ENCODE measurements at regions not wholly inside any gene's neighbourhood (a gene's known extent, or its start where the extent isn't known, plus 50 kb on each side); places are given as distances from the start of the nearest gene placed in this dataset.

- ATAC-seq (ENCODE audit: low read depth) (no peak), DNase-seq (no peak)
- no peak for TF ChIP-seq CTCF (IDR thresholded peaks at IDR 0.05)
- POLR2A ChIA-PET = no interaction called here
- Mint-ChIP-seq H3K9me3 (peaks cover 8% of the 10 kb centered on the region), H3K27me3 (no peaks in the 10 kb centered on the region), H3K4me3 (no peak overlapping the region), H3K4me1 (no peaks in the 10 kb centered on the region), H3K36me3 (ENCODE audit: low read depth) (no peaks in the 10 kb centered on the region), H3K27ac (no peak overlapping the region)
- CTCF ChIA-PET = no interaction called here
- intact Hi-C loops (cut with micrococcal nuclease) = no loop called here
Measured at GRCh38 chr3:76685858-76686257, 354.0 kb upstream of the ROBO2 start.

DNA sequence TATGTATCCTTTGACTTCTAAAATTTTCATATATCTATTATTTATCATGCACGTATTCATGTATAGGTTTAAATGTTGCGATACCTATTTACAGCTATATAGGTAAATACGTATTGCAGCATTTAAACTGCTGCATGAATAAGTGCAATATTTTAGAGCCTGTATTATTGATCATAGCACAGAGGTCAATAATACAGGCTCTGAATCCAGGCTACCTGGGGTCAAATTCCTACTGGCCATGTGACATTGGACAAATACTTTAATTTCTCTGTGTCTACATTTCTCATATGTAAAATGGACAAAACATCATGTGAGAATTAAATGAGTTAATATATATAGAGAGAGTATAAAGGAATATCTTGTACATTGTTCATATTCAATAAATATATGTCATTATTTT is 352.9 kb upstream of the ROBO2 start:
- no peaks in the 10 kb centered on the region for H3K4me1 Mint-ChIP-seq
- ChIA-PET CTCF (no interaction called here), POLR2A (no interaction called here)
- no peak for TF ChIP-seq CTCF (IDR thresholded peaks at IDR 0.05)
- DNase-seq (no peak), ATAC-seq (ENCODE audit: low read depth) (no peak)
- H3K4me3 Mint-ChIP-seq = no peak overlapping the region
- H3K27me3 Mint-ChIP-seq = no peaks in the 10 kb centered on the region
- intact Hi-C loops (cut with micrococcal nuclease) = no loop called here
- no peaks in the 10 kb centered on the region for H3K36me3 Mint-ChIP-seq (ENCODE audit: low read depth)
- peaks cover 8% of the 10 kb centered on the region for H3K9me3 Mint-ChIP-seq
- H3K27ac Mint-ChIP-seq = no peak overlapping the region

GRCh38 chr3:76694063-76694462 is 345.8 kb upstream of the ROBO2 start:
- POLR2A ChIA-PET = no interaction called here
- H3K9me3 Mint-ChIP-seq = peaks cover 3% of the 10 kb centered on the region
- H3K4me3 Mint-ChIP-seq = no peak overlapping the region
- no peaks in the 10 kb centered on the region for H3K36me3 Mint-ChIP-seq (ENCODE audit: low read depth)
- TF ChIP-seq CTCF (IDR thresholded peaks at IDR 0.05) = no peak
- H3K4me1 Mint-ChIP-seq = no peaks in the 10 kb centered on the region
- CTCF ChIA-PET = no interaction called here
- H3K27me3 Mint-ChIP-seq = no peaks in the 10 kb centered on the region
- intact Hi-C loops (cut with micrococcal nuclease) = no loop called here
- no peak overlapping the region for H3K27ac Mint-ChIP-seq
- ATAC-seq (ENCODE audit: low read depth) (no peak), DNase-seq (no peak)

- Mint-ChIP-seq H3K4me3 (no peak overlapping the region), H3K9me3 (peaks cover 5% of the 10 kb centered on the region), H3K27ac (no peak overlapping the region), H3K36me3 (ENCODE audit: low read depth) (no peaks in the 10 kb centered on the region), H3K4me1 (no peaks in the 10 kb centered on the region), H3K27me3 (no peaks in the 10 kb centered on the region)
- POLR2A ChIA-PET = no interaction called here
- no peak for DNase-seq
- CTCF ChIA-PET = no interaction called here
- no peak for TF ChIP-seq CTCF (IDR thresholded peaks at IDR 0.05)
- intact Hi-C loops (cut with micrococcal nuclease) = no loop called here
- ATAC-seq (ENCODE audit: low read depth) = no peak
Measured at GRCh38 chr3:76698136-76698706, 341.7 kb upstream of the ROBO2 start.

DNA sequence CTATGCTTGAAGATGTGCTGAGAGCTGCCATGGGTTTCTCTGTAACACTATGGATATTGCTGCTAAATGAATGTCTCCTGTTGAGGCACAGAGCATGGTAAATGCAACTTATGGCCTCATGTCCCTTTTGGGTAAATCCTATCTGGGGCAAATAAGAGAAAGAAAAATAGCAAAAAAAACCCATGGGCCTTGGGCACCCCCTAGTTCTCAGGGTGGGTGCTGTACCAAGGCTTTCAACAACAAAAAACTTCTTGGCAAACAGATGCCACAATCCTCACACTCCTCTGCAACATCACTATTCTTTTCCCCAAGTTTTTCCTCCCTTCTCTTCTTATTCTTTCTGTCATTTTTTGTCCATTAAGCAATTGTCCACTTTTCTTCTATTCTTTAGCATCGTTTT is 340.1 kb upstream of the ROBO2 start:
- ATAC-seq (ENCODE audit: low read depth) (no peak), DNase-seq (no peak)
- H3K36me3 Mint-ChIP-seq (ENCODE audit: low read depth) = no peaks in the 10 kb centered on the region
- H3K27me3 Mint-ChIP-seq = no peaks in the 10 kb centered on the region
- CTCF ChIA-PET = no interaction called here
- H3K4me1 Mint-ChIP-seq = no peaks in the 10 kb centered on the region
- POLR2A ChIA-PET = no interaction called here
- TF ChIP-seq CTCF (IDR thresholded peaks at IDR 0.05) = no peak
- no peak overlapping the region for H3K4me3 Mint-ChIP-seq
- peaks cover 8% of the 10 kb centered on the region for H3K9me3 Mint-ChIP-seq
- H3K27ac Mint-ChIP-seq = no peak overlapping the region
- intact Hi-C loops (cut with micrococcal nuclease) = no loop called here
